CD4-positive, alpha-beta T cell (primary cell): ENCODE measurements at regions not wholly inside any gene's neighbourhood (a gene's known extent, or its start where the extent isn't known, plus 50 kb on each side); places are given as distances from the start of the nearest gene placed in this dataset.

Source experiments
- ATAC-seq: fragments of 200-7000 bp; cut with Tn5 transposase; one replicate; pipeline ENCODE4 v1.10.0; 2022; ENCODE audit warnings: mild to moderate bottlenecking; ENCODE audit not compliant: poor library complexity
- CTCF ChIA-PET: fragments of 350-600 bp; sonication (Branson Sonifier 250); formaldehyde crosslinking; loops from one replicate; lab custom pipeline; 2021; ENCODE audit warnings: antibody characterized with exemption, inconsistent platforms; lab: Charles Lee
- POLR2A ChIA-PET: fragments of 350-600 bp; sonication (Branson Sonifier 250); formaldehyde crosslinking; loops from one replicate; lab custom pipeline; 2021; ENCODE audit warnings: antibody characterized with exemption, inconsistent platforms; lab: Charles Lee
- DNase-seq, 14 experiments: peaks; one replicate each; pipeline ENCODE4 v3.0.0-alpha.2; 2013 to 2020; ENCODE audit warnings: mixed read lengths in 2 of 14
- H3K27ac ChIP-seq, 2 donors: one replicate each; pipeline versions ENCODE4 v1.5.1 to v1.7.0; 2013; ENCODE audit warnings: low read length in 2 of 2, low read depth in 1 of 2, mild to moderate bottlenecking in 1 of 2
- H3K27me3 ChIP-seq, 2 experiments: 1 replicate in 1 of 2; 2 replicates in 1 of 2; pipeline versions ENCODE4 v1.6.1 to v1.7.0; 2013; ENCODE audit warnings: low read length in 2 of 2, control low read depth in 1 of 2, mild to moderate bottlenecking in 1 of 2, moderate library complexity in 1 of 2; ENCODE audit not compliant: insufficient read depth in 2 of 2, control insufficient read depth in 1 of 2
- H3K36me3 ChIP-seq: one replicate; pipeline ENCODE4 v1.6.1; 2013; ENCODE audit warnings: low read length, control low read depth; ENCODE audit not compliant: insufficient read depth
- H3K4me1 ChIP-seq: one replicate; pipeline ENCODE4 v1.6.1; 2013; ENCODE audit warnings: low read length, control low read depth; ENCODE audit not compliant: insufficient read depth
- H3K4me3 ChIP-seq: one replicate; pipeline ENCODE4 v1.5.1; 2013; ENCODE audit warnings: mild to moderate bottlenecking, low read length, moderate library complexity
- H3K9me3 ChIP-seq, 2 experiments: 1 replicate in 1 of 2; 2 replicates in 1 of 2; pipeline versions ENCODE4 v1.6.1 to v1.7.0; 2013; ENCODE audit warnings: low read length in 2 of 2, mild to moderate bottlenecking in 2 of 2, control low read depth in 1 of 2, moderate library complexity in 1 of 2; ENCODE audit not compliant: control insufficient read depth in 1 of 2, insufficient read depth in 1 of 2
- H3K27ac Mint-ChIP-seq: one replicate; pipeline ENCODE4 v1.8.0; 2020; ENCODE audit warnings: mixed read lengths
- H3K27me3 Mint-ChIP-seq: one replicate; pipeline ENCODE4 v1.8.0; 2021; ENCODE audit warnings: mixed read lengths
- H3K36me3 Mint-ChIP-seq: one replicate; pipeline ENCODE4 v1.8.0; 2021; ENCODE audit warnings: low read depth, mixed read lengths
- H3K4me1 Mint-ChIP-seq: one replicate; pipeline ENCODE4 v1.8.0; 2021; ENCODE audit warnings: low read depth, mixed read lengths
- H3K4me3 Mint-ChIP-seq: one replicate; pipeline ENCODE4 v1.8.0; 2020; ENCODE audit warnings: mild to moderate bottlenecking, mixed read lengths
- H3K9me3 Mint-ChIP-seq: one replicate; pipeline ENCODE4 v1.8.0; 2020; ENCODE audit warnings: mixed read lengths
- intact Hi-C, 2 experiments: fragments of 100-400 bp; cut with DNase I in 1 of 2; cut with micrococcal nuclease in 1 of 2; formaldehyde crosslinking; loops; one replicate each; pipeline versions ENCODE4 v1.15.1 to v1.9.0; 2023 to 2025; cut with DNase I, micrococcal nuclease
- TF ChIP-seq, protein P1 (sequence below): fragments of 200-600 bp; IDR thresholded peaks from one replicate; pipeline ENCODE4 v1.8.0; 2022; ENCODE audit warnings: antibody characterized with exemption, mild to moderate bottlenecking

DNA sequence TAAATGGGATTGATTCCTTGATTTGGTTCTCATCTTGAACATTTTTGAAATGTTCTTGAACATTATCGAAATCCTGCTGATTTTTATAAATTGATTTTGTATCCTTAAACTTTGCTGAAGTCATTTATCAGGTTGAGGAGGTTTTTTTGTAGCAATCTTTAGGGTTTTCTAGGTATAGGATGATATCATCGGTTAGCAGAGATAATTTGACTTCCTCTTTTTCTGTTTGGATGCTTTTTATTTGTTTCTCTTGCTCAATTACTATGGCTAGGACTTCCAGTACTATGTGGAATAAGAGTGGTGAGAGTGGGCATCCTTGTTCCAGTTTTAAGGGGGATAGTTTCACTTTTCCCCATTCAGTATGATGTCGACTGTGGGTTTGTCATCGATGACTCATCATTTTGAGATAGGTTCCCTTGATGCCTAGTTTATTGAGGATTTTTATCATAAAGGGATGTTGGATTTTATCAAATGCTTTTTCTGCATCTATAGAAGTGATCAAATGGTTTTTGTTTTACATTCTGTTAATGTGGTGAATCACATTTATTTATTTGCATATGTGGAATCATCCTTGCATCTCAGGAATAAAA, 201.5 kb upstream of the ZSWIM2 start:
- intact Hi-C loops = no loop called here
- Histone ChIP-seq H3K27me3 (no peaks in the 10 kb centered on the region), H3K4me1 (no peaks in the 10 kb centered on the region), H3K9me3 (peaks cover 0 to 11% of the 10 kb centered on the region in 2 experiments), H3K4me3 (no peak overlapping the region), H3K36me3 (no peaks in the 10 kb centered on the region), H3K27ac (no peak overlapping the region)
- Mint-ChIP-seq H3K27me3 (no peaks in the 10 kb centered on the region), H3K27ac (no peak overlapping the region), H3K4me1 (no peaks in the 10 kb centered on the region), H3K9me3 (peaks cover 7% of the 10 kb centered on the region), H3K4me3 (no peak overlapping the region), H3K36me3 (no peaks in the 10 kb centered on the region)
- DNase-seq = no peak
- ChIA-PET CTCF (no interaction called here), POLR2A (no interaction called here)
- ATAC-seq = no peak
- TF ChIP-seq, protein P1, sequence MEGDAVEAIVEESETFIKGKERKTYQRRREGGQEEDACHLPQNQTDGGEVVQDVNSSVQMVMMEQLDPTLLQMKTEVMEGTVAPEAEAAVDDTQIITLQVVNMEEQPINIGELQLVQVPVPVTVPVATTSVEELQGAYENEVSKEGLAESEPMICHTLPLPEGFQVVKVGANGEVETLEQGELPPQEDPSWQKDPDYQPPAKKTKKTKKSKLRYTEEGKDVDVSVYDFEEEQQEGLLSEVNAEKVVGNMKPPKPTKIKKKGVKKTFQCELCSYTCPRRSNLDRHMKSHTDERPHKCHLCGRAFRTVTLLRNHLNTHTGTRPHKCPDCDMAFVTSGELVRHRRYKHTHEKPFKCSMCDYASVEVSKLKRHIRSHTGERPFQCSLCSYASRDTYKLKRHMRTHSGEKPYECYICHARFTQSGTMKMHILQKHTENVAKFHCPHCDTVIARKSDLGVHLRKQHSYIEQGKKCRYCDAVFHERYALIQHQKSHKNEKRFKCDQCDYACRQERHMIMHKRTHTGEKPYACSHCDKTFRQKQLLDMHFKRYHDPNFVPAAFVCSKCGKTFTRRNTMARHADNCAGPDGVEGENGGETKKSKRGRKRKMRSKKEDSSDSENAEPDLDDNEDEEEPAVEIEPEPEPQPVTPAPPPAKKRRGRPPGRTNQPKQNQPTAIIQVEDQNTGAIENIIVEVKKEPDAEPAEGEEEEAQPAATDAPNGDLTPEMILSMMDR = no peak

DNA sequence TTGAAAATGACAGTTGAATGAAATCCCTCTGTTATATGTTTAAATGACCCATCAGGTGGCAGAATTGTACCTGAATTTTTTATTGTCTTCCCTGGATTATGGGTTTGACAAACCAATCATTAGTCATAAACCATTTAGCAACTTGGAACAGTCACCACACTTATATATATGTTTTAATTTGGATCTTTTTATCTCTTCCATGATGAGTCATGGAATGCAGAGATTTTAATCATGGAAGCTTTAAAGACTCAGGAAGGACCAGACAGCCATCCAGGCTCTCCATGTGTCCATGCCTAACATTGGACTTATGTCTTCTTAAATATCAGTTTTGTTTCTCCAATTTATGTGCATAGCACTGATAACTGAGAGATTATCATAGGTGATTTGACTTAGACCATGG, 188.3 kb upstream of the ZSWIM2 start:
- H3K4me3 Mint-ChIP-seq = no peak overlapping the region
- CTCF ChIA-PET = no interaction called here

DNA sequence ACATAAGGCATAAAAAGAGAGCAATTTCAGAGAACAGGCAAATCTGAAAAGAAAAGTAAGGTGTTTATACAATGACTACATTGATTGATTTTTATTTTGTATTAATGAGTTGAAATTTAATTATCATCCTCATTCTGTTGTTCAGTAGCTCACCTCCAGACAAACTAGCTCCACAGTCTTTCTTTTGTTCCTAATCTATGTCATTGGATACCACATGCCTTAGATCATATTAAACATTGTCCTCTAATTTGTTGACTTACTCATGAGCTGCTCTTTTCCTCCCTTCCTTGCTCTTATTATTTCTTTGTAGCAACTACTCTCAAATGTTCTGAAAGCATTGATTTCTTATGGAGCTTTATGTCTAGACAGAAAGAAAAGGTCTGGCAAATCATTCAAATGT, 185.5 kb upstream of the ZSWIM2 start:
- ATAC-seq = no peak
- POLR2A ChIA-PET = no interaction called here
- Histone ChIP-seq H3K4me1 (no peaks in the 10 kb centered on the region), H3K27me3 (no peaks in the 10 kb centered on the region), H3K4me3 (no peak overlapping the region), H3K9me3 (no peaks in the 10 kb centered on the region), H3K36me3 (no peaks in the 10 kb centered on the region), H3K27ac (no peak overlapping the region)
- H3K27me3 Mint-ChIP-seq = no peaks in the 10 kb centered on the region
- CTCF ChIA-PET = no interaction called here
- TF ChIP-seq, protein P1 = no peak
- H3K27ac Mint-ChIP-seq = no peak overlapping the region
- H3K4me3 Mint-ChIP-seq = no peak overlapping the region
- H3K4me1 Mint-ChIP-seq = no peaks in the 10 kb centered on the region
- H3K36me3 Mint-ChIP-seq = no peaks in the 10 kb centered on the region
- DNase-seq = no peak
- peaks cover 2% of the 10 kb centered on the region for H3K9me3 Mint-ChIP-seq
- intact Hi-C loops = no loop called here

More for the DNA sequence above, 188.3 kb upstream of the ZSWIM2 start:
- TF ChIP-seq, protein P1 = no peak
- Mint-ChIP-seq H3K9me3 (no peaks in the 10 kb centered on the region), H3K27ac (no peak overlapping the region), H3K36me3 (no peaks in the 10 kb centered on the region), H3K27me3 (no peaks in the 10 kb centered on the region), H3K4me1 (no peaks in the 10 kb centered on the region)
- no peaks in the 10 kb centered on the region for H3K27me3 ChIP-seq
- no peaks in the 10 kb centered on the region for H3K4me1 ChIP-seq
- no peak overlapping the region for H3K4me3 ChIP-seq
- POLR2A ChIA-PET = no interaction called here
- H3K27ac ChIP-seq = no peak overlapping the region
- H3K9me3 ChIP-seq = no peaks in the 10 kb centered on the region
- H3K36me3 ChIP-seq = no peaks in the 10 kb centered on the region
- intact Hi-C loops = no loop called here
- no peak for DNase-seq
- ATAC-seq = no peak
